CD4-positive, alpha-beta T cell treated with Interleukin-2 at 100 ng/mL for 4 hours (primary cell): ENCODE measurements at regions not wholly inside any gene's neighbourhood (a gene's known extent, or its start where the extent isn't known, plus 50 kb on each side); places are given as distances from the start of the nearest gene placed in this dataset.

ENCODE experiments used
- DNase-seq: peaks from one replicate; pipeline ENCODE4 v3.0.0-alpha.2; 2020; ENCODE audit warnings: low spot score

DNA sequence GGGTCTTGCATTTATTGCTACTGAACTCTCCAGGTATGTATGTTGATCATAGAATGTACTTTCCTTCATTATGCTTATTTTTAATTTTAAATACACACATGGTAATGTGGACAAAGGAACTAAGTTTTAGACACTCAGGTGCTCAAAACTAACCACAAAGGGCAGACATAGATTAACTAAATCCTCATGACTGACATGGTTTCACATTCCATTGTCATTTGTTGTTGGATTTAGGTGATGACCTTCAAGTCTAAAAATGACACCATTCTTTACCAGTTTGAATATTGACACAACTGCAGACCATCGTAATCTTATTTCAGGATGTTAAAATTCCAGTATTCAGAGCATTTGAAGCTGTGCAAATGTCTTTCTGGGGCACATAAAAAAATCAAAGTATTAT is 128.4 kb downstream of the BBS10 start:
- no peak for DNase-seq

DNA sequence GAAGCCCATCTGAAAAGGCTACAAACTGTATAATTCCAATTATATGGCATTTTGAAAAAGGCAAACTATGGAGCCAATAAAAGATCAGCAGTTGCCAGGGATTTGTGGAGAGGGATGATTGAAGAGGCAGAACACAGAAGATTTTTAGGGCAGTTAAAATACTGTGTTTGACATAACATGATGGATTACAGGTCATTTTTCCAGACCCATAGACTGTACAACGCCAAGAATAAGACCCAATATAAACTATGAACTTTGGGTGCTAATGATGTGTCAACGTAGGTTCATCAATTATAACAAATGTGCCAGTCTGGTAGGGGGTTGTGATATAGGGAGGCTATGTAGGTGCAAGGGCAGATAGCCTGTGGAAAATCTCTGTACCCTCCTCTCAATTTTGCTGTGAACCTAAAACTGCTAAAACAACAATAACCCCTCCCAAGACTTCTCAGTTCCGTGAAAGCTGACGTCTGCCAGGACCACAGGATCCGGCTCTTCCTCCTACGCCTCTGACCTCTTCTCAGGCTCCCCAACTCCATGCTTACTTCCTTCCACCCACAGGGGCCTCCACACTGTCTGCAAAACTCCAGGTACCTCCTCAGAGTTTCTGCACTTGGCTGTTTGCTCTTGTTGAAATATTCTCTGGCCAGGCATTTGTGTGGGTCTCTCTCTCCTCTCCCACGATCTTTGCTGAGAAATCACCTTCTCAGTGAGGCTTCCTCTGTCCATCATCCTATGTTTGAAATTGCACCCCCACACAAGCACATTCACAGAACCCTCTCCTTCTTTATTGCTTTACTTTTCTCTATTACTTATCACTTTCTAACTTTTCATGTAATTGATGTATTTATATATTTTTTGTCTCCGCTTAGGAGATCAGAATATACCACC is 131.4 kb downstream of the BBS10 start:
- no peak for DNase-seq

DNA sequence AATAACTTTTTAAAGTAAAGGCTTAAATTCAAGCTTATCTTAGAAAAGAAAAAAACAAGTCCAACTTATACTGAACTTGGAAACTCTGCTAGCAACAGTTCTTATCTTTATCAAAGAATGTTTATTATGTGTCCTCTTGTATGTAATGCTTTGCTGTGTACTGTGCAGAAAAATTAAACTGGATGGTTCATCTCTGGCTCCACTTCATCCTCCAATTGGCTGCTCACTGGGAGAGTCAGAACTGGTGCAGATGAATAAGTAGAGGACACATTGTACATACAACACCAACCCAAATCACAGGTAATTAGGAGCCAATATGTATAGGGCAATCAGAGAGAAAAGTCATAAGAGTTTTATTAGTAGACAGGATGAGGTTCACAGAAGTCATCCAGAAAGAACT is 123.6 kb upstream of the NAP1L1 start:
- no peak for DNase-seq

DNA sequence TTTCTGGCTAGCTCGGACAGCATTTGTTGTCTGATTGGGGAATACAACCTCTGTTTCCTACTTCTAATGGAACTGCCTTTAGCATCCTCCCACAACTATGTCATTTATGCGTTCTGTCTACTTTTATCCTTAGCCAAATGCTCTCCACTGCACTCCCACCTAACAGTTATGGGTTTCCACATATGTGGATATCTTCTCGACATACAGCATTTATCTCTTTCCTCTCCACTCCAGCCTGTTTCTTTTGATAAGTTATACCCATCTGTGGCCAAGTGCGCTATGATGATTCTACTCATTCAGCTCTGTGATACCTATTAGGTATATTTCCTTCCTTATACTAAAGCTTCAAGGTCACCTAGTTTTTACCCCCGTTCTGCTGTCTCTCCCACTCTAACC is 122.2 kb upstream of the NAP1L1 start:
- DNase-seq = no peak

DNA sequence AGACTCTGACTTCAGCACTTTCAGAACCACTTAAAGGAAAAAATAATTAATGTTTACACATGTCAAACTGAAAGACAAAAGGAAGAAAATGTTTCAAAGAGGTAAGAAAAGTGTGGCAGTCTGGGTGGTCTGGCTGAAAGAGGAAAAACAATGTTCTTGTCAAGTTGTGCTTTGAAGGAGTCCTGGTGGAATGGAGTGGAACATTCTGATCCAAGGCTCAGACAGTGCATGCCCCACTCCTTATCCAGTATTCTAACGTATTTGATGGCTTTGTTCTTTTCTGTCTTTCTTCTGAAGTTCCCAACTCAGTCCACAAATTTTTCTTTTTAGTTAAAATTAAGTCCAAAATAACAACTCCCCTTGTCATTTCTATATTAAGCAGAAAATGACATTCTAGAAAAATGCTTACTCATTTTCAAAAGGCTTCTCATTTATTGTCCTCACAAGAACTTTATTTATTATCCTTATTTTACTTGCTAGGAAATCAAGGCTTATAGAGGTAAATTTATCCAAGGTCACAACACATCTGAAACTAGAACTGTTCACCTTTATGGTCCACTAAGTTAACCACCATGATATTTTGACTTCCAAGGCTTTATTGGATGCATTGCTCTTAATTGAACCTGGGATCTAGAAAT is 121.7 kb upstream of the NAP1L1 start:
- DNase-seq = no peak

DNA sequence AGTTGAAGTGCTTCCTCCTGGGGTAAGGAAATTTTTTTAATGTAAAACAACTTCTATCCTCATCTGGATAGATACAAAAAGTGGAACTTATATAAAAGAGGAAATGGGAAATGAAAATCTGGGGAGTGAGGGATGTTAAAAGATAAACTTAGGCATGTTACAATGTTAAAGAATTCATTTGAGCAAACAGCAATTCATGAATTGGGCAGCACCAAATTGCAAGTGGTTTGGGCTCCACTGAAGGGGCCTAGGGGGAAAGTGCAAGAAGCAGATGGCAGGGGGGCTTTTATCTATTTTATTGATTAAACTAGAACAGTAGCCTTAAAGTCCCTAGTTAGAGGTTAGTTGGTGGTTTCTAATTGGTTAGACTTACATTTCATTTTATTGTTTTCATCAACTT is 118.1 kb upstream of the NAP1L1 start:
- no peak for DNase-seq

DNA sequence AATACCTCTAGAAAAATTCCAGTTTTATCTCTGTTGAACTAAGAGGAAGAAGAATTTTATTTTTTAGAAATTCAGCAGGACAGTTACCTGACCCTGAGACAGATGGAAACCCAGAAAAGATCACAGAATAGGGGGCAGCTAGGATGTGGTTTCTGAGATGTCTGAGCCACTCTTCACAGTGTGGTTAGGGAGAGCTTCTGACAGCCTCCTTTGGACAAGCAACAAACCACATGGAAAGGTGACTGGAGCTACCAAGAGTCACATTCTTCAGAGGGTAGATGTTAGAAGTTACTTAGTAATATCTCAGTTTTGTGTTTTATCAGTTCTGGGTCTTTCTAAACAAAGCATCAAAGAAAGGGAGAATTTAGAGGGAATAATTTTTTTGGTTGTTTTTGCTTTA is 117.3 kb upstream of the NAP1L1 start:
- no peak for DNase-seq

DNA sequence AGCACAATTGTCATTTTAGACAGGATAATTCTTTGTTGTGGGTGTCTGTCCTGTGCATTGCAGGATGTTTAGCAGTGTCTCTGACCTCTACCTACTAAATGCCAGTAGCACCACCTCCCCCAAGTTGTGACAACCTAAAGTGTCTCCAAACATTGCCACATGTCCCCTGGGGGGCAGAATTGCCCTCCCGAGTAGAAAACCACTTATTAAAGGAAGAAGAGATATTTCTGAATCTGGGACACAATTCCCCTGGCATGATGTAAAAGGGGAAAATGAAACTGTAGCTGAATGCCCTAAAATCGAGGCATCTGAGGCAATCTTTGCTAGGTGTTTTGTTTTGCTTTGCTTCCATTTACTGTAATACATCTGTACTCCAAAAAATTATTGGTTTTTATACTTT is 116.8 kb upstream of the NAP1L1 start:
- DNase-seq = no peak

DNA sequence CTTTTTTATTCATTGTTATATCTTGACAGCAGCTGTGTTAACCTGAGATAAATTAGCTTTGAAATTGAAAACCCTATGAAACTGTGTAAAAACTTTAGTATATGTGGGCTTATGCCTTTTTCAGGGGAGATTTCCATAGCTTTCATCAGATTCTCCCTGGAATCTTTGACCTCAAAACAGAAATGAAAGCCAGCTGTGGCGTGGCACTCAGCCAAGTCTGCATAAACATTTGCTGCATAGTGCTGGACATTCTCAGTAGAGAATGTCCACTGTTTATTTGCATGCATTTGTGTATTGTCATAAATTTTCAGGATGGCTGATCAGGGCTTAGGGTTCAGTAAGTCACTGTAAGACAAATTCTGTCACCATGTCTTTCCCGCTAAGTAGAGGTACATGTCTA is 115.3 kb upstream of the NAP1L1 start:
- no peak for DNase-seq

DNA sequence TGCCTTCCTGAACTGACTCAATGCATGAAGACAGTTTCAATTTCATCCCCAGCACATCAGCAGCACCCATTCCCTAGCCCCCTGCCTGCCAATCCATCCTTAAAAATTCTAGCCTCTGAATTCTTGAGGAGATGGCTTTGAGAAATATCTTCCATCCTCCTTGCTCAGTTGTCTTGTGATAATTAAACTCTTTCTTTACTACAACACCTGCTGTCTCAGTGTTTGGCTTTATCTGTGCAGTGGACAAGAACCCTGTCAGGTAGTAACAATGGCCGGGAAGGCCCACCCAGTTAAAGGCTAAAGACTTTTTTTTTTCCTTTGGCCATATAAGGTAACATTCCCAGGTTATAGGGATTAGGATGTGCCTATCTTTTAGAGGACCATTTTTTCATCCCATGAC is 114.4 kb upstream of the NAP1L1 start:
- DNase-seq = no peak

DNA sequence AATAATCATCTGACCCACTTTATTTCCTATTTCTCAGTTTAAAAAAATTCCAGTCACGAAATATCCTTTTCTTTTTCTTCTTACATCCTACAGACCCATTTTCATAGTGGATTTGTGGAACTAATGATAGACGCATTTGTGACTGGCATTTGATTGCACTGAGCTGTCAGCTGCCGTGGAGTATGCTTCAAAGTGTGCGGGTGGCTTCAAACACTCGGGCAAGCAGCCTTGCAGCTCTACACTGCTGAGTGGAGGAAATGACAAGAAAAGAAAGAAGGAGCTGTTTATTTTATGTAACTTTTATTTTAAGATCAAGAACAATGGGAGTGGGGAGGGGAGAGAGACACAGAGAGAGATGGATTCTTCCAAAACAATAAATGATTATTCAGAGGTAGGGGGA is 112.8 kb upstream of the NAP1L1 start:
- DNase-seq = no peak

DNA sequence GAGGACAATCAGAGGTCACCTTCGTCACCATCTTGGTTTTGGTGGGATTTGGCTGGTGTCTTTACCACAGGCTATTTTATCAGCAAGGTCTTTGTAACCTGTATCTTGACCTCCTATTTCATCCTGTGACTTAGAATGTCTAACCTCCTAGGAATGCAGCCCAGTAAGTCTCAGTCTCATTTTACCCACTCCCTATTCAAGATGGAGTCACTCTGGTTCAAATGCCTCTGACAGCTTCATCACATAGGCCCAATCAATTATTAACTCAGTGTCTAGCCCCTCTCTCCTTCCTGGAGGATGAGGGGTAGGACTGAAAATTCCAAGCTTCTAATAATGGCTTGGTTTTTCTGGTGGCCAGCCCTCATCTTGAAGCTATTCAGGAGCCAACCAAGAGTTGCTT is 111.4 kb upstream of the NAP1L1 start:
- no peak for DNase-seq

DNA sequence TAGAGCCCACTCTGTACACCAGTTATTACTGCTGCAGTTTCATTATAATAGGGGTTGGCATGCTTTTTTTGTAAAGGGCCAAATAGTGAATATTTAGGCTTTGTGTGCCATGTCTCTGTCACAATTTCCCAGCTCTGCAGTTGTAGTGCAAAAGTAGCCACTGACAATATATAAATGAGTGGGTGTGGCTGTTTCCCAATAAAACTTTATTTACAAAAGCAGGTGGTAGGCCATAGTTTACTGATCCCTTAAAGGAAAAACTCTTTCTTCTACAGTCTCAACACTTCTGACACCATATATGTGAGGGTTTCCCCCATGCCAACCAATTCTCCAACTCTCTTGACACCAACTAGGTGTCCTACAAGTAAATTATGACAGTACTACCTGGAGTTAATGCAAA is 110.2 kb upstream of the NAP1L1 start:
- no peak for DNase-seq

DNA sequence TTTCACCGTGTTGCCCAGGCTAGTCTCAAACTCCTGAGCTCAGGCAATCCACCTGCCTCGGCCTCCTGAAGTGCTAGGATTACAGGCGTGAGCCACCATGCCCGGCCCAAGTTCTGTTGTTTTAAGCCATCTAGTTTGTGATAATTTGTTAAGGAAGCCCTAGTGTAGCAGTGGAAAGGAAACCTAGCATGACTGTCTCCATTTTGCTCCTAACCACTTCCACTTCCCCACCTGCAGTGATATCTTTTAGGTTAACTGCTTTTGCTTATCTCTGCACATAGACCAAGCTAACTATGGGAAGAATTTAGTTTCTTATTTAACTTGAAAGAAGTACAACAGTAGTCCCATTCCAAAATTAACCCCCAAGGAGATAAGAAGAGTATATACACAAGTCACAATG is 109.5 kb upstream of the NAP1L1 start:
- DNase-seq = no peak

DNA sequence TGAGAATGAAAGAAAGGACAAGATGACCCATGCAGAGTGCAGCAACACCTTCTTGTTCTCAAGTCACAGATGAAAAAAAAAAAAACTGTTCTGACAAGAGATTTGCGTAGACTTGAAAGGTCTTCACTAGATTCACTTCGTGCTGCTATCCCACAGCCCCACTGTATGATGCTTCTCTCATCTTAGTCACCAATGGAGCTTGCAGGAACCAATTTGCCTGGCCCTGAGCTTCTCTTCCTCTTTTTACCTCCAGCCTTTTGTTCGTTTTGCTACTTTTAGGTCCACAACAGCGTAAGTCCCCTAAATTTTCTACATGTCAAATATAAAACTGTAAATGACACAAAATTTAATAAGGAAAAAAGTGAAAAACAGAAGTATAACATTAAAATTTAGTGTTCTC is 107.9 kb upstream of the NAP1L1 start:
- no peak for DNase-seq

DNA sequence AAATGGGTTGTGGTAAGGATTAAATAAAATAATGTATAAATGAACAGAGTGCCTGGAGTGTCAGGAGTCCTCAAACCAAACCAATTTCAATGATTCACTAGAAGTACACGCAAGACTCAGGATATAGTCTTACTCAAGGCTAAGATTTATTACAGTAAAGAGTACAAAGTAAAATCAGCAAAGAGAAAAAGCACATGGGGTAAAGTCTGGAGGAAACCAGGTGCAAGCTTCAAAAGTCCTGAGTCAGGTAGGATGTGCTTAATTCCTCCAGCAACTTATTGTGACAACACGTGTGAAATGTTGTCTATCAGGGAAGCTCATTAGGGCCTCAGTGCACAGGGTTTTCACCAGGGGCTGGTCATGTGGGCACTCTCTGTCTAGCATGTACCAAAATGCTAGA is 105.8 kb upstream of the NAP1L1 start:
- DNase-seq = no peak

DNA sequence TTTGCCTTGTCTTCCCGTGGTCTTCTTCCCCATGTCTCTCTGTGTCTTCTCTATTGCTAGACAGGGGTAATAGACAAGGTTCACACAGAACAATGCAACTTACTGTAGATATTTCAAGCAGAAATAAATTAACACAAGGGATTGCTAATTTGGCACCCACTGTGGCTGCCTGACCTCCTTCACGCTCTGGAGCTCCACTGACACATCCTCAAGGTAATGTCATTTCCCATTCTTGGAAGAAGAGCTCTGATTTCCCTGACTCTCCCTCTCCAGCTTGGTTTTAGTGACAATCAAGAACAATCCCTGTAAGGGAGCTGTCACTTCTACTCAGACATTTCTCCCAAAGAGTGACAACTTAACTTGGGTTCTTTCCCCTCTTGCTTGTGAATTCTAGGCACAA is 105.4 kb upstream of the NAP1L1 start:
- no peak for DNase-seq

DNA sequence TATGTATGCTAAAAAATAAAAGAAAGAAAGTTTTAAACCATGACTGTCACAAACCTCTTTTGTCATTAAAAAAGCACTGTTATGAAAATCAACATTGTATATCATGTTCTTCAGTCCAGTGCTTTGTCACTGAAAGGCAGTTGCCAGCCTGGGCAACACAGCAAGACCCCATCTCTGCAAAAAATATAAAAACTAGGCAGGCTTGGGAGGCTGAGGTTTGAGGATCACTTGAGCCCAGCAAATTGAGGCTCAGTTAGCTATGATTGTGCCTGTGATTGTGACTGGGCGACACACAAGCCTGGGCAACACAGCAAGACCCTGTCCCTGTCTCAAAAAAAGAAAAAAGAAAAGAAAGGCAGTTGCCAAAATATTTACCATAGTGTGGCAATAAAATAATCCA is 102.7 kb upstream of the NAP1L1 start:
- no peak for DNase-seq

DNA sequence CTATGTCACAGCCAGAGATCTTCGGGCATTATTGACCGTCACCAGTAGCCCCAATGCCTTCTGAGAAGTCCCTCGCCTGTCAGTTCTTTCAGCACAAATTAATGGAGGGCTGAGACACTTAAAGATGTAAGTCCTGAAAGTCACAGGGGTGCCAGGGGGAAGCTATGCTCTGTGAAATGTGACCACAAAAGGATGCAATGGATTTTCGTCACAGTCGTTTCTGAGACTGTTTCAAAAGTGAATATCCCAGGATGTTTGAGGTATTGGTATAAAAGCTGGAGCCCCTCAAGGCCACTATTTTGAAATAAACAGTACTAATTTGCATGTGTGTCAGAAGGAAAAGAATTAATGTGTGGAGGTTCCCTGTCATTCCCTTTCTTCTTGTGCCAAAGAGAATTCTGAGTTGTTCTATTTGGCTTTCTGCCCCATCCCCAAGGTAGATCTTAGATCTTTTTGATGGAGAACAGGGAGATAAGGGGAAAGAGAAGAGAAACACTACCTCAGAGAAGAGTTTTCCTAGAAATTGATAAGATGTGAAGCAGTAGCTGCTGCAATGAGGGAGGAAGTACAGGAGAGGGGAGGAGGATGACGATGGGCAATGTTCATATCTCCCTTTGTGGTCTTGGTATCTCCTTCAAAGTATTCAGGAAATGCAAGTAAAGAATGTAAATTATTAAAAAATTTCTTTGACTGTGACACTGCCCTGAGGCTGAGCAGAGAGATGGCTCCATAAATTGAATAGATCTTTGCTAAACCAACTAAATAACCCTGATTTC is 101.8 kb upstream of the NAP1L1 start:
- DNase-seq = no peak

DNA sequence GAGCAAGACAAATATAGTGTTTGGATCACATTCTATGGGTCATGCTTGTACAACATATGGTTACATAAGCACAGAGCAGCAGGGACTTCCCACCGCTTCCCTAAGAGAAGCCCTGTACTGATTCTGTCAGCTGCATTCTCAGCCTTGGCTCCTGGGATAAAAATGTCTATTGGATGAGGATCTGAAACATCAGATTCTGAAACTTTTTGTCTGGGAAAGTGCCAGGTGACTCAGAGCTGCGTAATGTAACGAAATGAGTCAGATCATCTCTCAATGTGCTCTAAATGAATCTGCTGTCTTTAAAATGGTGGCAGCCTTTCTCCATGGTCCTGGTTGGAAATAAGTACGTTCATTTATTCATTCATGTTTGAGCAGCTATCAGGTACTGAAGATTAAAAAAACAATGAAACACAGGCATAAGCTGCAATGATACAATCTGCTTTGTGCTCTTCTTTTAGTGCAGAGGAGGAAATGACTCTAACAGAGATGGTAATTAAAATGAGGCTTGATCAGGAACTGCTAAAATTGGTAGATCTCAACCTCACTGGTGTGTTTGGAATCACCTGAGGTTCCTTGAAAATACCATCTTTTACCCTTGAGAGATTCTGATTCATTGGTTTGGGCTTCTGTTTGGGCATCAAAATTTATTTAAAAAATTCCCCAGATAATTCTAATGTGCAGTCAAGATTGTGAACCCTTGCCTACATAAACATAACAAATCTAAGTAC is 99.1 kb upstream of the NAP1L1 start:
- peak; percentile 12 for DNase-seq

DNA sequence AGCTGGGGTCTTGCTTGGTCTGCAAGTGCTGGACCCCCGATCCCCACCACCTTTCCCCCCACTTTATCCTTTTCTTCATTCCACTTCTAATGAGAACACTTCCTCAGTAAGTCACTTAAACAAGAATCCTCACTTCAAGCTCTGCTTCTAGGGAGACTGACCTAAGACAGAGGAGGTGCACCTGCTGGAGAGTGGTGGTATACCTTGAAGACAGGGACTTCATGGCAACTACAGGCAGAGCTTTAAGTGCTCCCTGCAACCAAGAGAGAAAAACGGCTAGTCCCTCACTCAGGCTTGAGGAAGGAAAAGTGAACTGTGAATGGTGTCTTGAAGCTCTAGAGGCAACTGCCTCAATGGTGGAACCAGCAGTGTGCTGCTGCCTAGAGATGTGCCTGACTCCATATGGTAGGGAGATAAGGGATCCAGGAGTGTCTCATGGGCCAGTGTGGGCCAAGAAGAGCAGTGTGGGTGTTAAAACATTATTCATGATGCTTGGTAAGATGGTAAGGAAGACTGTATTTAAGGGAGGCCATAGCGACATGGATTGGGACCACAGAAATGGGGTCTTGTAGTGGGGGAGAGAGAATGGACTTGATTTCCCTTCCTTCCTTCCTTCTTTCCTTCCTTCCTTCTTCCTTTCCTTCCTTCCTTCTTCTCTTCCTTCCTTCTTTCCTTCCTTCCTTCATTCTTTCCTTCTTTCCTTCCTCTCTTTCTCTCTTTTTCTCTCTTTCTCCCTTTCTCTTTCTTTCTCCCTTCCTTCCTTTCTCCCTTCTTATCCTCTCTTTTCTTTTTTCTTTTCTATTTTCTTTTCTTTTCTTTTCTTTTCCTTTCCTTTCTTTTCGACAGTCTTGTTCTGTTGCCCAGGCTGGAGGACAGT is 96.2 kb upstream of the NAP1L1 start:
- DNase-seq = no peak
